WTC11 (cell line): ENCODE measurements at regions not wholly inside any gene's neighbourhood (a gene's known extent, or its start where the extent isn't known, plus 50 kb on each side); places are given as distances from the start of the nearest gene placed in this dataset.

Experiments used
- ATAC-seq: fragments of 200-7000 bp; cut with Tn5 transposase; 2 replicates; pipeline ENCODE4 v1.10.0; 2021; ENCODE audit warnings: mild to moderate bottlenecking, moderate library complexity
- CTCF ChIA-PET: fragments of 300-600 bp; sonication (Branson Sonifier 250); formaldehyde crosslinking; loops from one replicate; lab custom pipeline; 2021; ENCODE audit warnings: antibody characterized with exemption; lab: Charles Lee
- POLR2A ChIA-PET: fragments of 350-600 bp; sonication (Branson Sonifier 250); formaldehyde crosslinking; loops from one replicate; lab custom pipeline; 2021; ENCODE audit warnings: antibody characterized with exemption; lab: Charles Lee
- DNase-seq: peaks from one replicate; pipeline ENCODE4 v3.0.0; 2021; ENCODE audit warnings: low spot score
- H3K27ac Mint-ChIP-seq: 2 replicates; pipeline ENCODE4 v1.8.0; 2021; ENCODE audit warnings: mixed read lengths
- H3K27me3 Mint-ChIP-seq: 2 replicates; pipeline ENCODE4 v1.8.0; 2021; ENCODE audit warnings: low read depth, mild to moderate bottlenecking, moderate library complexity, mixed read lengths
- H3K36me3 Mint-ChIP-seq: 2 replicates; pipeline ENCODE4 v1.8.0; 2021; ENCODE audit warnings: mixed read lengths
- H3K4me1 Mint-ChIP-seq: 2 replicates; pipeline ENCODE4 v1.8.0; 2022; ENCODE audit warnings: mixed read lengths
- H3K4me3 Mint-ChIP-seq: 2 replicates; pipeline ENCODE4 v1.8.0; 2021; ENCODE audit warnings: mild to moderate bottlenecking, moderate library complexity, mixed read lengths
- H3K9me3 Mint-ChIP-seq: 2 replicates; pipeline ENCODE4 v1.8.0; 2021; ENCODE audit warnings: mixed read lengths
- CBFB ChIP-seq: sonication (generic); formaldehyde crosslinking; IDR thresholded peaks from 2 replicates; pipeline ENCODE4 v1.8.1; 2022; ENCODE audit warnings: mild to moderate bottlenecking, low read depth, missing genetic modification reagents
- CREB1 ChIP-seq: sonication (generic); formaldehyde crosslinking; IDR thresholded peaks from 2 replicates; pipeline ENCODE4 v1.8.0; 2023; ENCODE audit warnings: mild to moderate bottlenecking, missing genetic modification reagents
- FOXJ3 ChIP-seq: sonication (generic); formaldehyde crosslinking; IDR thresholded peaks from 2 replicates; pipeline ENCODE4 v1.9.0; 2021; ENCODE audit warnings: missing genetic modification reagents, mild to moderate bottlenecking, borderline replicate concordance
- FOXP1 ChIP-seq: sonication (generic); formaldehyde crosslinking; IDR thresholded peaks from 2 replicates; pipeline ENCODE4 v1.8.0; 2022; ENCODE audit warnings: missing genetic modification reagents, mild to moderate bottlenecking, moderate library complexity, borderline replicate concordance
- NFE2L1 ChIP-seq: sonication (generic); formaldehyde crosslinking; IDR thresholded peaks from 2 replicates; pipeline ENCODE4 v1.8.1; 2023; ENCODE audit warnings: missing genetic modification reagents
- NFYB ChIP-seq: sonication (generic); formaldehyde crosslinking; conservative IDR thresholded peaks from 2 replicates; pipeline ENCODE4 v1.8.0; 2022; ENCODE audit warnings: low read depth, missing genetic modification reagents
- NR1H2 ChIP-seq: sonication (generic); formaldehyde crosslinking; IDR thresholded peaks from 2 replicates; pipeline ENCODE4 v1.9.0; 2021; ENCODE audit warnings: mild to moderate bottlenecking, moderate library complexity, missing genetic modification reagents
- PRRX2 ChIP-seq: fragments of 250-450 bp; sonication (Bioruptor Pico); IDR thresholded peaks from 2 replicates; pipeline ENCODE4 v1.8.0; 2021; ENCODE audit warnings: mild to moderate bottlenecking
- RELA ChIP-seq: sonication (generic); formaldehyde crosslinking; IDR thresholded peaks from 2 replicates; pipeline ENCODE4 v1.8.1; 2022; ENCODE audit warnings: missing genetic modification reagents, mild to moderate bottlenecking, borderline replicate concordance
- SP1 ChIP-seq: sonication (generic); formaldehyde crosslinking; conservative IDR thresholded peaks from 2 replicates; pipeline ENCODE4 v1.8.1; 2022; ENCODE audit warnings: missing genetic modification reagents
- TCF7 ChIP-seq: sonication (generic); formaldehyde crosslinking; IDR thresholded peaks from 2 replicates; pipeline ENCODE4 v1.8.0; 2022; ENCODE audit warnings: mild to moderate bottlenecking, low read depth, missing genetic modification reagents, moderate library complexity
- ZBTB21 ChIP-seq: sonication (generic); formaldehyde crosslinking; IDR thresholded peaks from 2 replicates; pipeline ENCODE4 v1.8.1; 2023; ENCODE audit warnings: mild to moderate bottlenecking, missing genetic modification reagents, borderline replicate concordance
- ZNF671 ChIP-seq: fragments of 250-450 bp; sonication (Bioruptor Pico); IDR thresholded peaks from 2 replicates; pipeline ENCODE4 v1.8.0; 2021; ENCODE audit warnings: mild to moderate bottlenecking
- TF ChIP-seq, protein P1 (sequence below): sonication (generic); formaldehyde crosslinking; IDR thresholded peaks from 2 replicates; pipeline ENCODE4 v1.8.0; 2023; ENCODE audit warnings: missing genetic modification reagents, mild to moderate bottlenecking, borderline replicate concordance
- TF ChIP-seq, protein P2 (sequence below): sonication (generic); formaldehyde crosslinking; IDR thresholded peaks from 2 replicates; pipeline ENCODE4 v1.8.1; 2023; ENCODE audit warnings: mild to moderate bottlenecking, missing genetic modification reagents
- TF ChIP-seq, protein P3 (sequence below): sonication (generic); formaldehyde crosslinking; IDR thresholded peaks from 2 replicates; pipeline ENCODE4 v1.8.0; 2022; ENCODE audit warnings: missing genetic modification reagents
- TF ChIP-seq, protein P4 (sequence below): sonication (generic); formaldehyde crosslinking; IDR thresholded peaks from 2 replicates; pipeline ENCODE4 v1.8.0; 2022; ENCODE audit warnings: mild to moderate bottlenecking, missing genetic modification reagents
- TF ChIP-seq, protein P5 (sequence below): sonication (generic); formaldehyde crosslinking; IDR thresholded peaks from 2 replicates; pipeline ENCODE4 v1.8.0; 2023; ENCODE audit warnings: mild to moderate bottlenecking, missing genetic modification reagents

DNA sequence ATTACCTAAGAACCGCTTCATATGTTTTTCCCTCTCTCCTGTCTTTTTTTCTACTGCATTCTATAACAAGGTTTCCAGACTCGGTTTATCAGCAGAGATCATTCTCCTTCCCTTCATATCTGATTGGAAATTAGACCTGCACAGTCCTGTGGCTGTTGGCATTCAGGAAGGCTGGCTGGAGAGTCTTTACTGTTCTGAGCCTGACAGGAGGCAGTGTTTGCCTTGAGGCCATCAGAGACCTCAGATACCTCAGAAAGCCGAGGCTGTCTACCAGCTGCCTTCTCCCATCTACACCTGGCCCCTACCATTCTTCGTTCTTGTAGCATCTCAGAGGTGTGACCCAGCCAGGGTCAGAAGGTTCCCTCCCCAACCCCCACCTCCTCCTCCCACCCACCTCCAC, 182.0 kb downstream of the CAND1 start (continued):
- TF ChIP-seq, protein P1, sequence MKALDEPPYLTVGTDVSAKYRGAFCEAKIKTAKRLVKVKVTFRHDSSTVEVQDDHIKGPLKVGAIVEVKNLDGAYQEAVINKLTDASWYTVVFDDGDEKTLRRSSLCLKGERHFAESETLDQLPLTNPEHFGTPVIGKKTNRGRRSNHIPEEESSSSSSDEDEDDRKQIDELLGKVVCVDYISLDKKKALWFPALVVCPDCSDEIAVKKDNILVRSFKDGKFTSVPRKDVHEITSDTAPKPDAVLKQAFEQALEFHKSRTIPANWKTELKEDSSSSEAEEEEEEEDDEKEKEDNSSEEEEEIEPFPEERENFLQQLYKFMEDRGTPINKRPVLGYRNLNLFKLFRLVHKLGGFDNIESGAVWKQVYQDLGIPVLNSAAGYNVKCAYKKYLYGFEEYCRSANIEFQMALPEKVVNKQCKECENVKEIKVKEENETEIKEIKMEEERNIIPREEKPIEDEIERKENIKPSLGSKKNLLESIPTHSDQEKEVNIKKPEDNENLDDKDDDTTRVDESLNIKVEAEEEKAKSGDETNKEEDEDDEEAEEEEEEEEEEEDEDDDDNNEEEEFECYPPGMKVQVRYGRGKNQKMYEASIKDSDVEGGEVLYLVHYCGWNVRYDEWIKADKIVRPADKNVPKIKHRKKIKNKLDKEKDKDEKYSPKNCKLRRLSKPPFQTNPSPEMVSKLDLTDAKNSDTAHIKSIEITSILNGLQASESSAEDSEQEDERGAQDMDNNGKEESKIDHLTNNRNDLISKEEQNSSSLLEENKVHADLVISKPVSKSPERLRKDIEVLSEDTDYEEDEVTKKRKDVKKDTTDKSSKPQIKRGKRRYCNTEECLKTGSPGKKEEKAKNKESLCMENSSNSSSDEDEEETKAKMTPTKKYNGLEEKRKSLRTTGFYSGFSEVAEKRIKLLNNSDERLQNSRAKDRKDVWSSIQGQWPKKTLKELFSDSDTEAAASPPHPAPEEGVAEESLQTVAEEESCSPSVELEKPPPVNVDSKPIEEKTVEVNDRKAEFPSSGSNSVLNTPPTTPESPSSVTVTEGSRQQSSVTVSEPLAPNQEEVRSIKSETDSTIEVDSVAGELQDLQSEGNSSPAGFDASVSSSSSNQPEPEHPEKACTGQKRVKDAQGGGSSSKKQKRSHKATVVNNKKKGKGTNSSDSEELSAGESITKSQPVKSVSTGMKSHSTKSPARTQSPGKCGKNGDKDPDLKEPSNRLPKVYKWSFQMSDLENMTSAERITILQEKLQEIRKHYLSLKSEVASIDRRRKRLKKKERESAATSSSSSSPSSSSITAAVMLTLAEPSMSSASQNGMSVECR (CRISPR knock-in tag): no peak
- TF ChIP-seq, protein P2, sequence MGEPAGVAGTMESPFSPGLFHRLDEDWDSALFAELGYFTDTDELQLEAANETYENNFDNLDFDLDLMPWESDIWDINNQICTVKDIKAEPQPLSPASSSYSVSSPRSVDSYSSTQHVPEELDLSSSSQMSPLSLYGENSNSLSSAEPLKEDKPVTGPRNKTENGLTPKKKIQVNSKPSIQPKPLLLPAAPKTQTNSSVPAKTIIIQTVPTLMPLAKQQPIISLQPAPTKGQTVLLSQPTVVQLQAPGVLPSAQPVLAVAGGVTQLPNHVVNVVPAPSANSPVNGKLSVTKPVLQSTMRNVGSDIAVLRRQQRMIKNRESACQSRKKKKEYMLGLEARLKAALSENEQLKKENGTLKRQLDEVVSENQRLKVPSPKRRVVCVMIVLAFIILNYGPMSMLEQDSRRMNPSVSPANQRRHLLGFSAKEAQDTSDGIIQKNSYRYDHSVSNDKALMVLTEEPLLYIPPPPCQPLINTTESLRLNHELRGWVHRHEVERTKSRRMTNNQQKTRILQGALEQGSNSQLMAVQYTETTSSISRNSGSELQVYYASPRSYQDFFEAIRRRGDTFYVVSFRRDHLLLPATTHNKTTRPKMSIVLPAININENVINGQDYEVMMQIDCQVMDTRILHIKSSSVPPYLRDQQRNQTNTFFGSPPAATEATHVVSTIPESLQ (CRISPR knock-in tag): no peak
- TF ChIP-seq TCF7 (no peak), NR1H2 (no peak), FOXJ3 (CRISPR knock-in tag) (no peak), SP1 (CRISPR knock-in tag) (no peak), ZNF671 (no peak), NFYB (CRISPR knock-in tag) (no peak)

DNA sequence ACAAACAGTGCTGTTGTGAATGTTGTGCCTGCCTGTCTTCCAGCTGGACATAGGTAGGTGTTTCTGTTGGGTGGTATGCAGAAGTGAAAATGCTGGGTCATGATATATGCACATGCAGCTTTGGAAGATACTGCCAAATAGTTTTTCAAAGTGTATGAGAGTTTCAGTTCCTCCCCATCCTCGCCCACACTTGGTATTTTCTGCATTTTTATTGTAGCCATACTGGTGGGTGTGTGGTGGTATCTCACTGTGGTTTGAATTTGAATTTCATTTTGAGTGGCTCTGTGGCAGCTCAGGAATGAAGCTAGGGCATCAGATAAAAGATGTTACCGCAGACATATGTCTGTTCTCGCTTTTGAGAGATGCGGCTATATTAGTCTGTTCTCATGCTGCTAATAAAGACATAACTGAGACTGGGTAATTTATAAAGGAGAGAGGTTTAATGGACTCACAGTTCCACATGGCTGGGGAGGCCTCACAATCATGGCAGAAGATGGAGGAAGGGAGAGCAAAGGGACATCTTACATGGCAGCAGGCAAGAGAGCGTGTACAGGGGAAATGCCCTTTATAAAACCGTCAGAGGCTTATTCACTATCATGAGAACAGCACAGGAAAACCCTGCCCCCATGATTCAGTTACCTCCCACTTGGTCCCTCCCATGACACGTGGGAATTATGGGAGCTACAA, 183.1 kb downstream of the CAND1 start:
- peaks cover 6% of the 10 kb centered on the region; the same call in 1 of the 2 replicates for H3K4me1 Mint-ChIP-seq
- H3K4me3 Mint-ChIP-seq: no peak overlapping the region
- ChIA-PET CTCF (no interaction called here), POLR2A (interaction anchor here (0.5 kb wide), 1 partner anchor 62 kb away, joined by 3 read pairs; no protein-coding TSS in a partner anchor)
- no peak for TF ChIP-seq NFE2L1 (CRISPR knock-in tag)
- TF ChIP-seq RELA: no peak
- TF ChIP-seq, protein P3, sequence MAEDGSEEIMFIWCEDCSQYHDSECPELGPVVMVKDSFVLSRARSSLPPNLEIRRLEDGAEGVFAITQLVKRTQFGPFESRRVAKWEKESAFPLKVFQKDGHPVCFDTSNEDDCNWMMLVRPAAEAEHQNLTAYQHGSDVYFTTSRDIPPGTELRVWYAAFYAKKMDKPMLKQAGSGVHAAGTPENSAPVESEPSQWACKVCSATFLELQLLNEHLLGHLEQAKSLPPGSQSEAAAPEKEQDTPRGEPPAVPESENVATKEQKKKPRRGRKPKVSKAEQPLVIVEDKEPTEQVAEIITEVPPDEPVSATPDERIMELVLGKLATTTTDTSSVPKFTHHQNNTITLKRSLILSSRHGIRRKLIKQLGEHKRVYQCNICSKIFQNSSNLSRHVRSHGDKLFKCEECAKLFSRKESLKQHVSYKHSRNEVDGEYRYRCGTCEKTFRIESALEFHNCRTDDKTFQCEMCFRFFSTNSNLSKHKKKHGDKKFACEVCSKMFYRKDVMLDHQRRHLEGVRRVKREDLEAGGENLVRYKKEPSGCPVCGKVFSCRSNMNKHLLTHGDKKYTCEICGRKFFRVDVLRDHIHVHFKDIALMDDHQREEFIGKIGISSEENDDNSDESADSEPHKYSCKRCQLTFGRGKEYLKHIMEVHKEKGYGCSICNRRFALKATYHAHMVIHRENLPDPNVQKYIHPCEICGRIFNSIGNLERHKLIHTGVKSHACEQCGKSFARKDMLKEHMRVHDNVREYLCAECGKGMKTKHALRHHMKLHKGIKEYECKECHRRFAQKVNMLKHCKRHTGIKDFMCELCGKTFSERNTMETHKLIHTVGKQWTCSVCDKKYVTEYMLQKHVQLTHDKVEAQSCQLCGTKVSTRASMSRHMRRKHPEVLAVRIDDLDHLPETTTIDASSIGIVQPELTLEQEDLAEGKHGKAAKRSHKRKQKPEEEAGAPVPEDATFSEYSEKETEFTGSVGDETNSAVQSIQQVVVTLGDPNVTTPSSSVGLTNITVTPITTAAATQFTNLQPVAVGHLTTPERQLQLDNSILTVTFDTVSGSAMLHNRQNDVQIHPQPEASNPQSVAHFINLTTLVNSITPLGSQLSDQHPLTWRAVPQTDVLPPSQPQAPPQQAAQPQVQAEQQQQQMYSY (CRISPR knock-in tag): no peak
- TF ChIP-seq PRRX2 (CRISPR knock-in tag): no peak
- TF ChIP-seq, protein P4, sequence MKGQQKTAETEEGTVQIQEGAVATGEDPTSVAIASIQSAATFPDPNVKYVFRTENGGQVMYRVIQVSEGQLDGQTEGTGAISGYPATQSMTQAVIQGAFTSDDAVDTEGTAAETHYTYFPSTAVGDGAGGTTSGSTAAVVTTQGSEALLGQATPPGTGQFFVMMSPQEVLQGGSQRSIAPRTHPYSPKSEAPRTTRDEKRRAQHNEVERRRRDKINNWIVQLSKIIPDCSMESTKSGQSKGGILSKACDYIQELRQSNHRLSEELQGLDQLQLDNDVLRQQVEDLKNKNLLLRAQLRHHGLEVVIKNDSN (CRISPR knock-in tag): no peak
- TF ChIP-seq TCF7: no peak
- TF ChIP-seq, protein P5, sequence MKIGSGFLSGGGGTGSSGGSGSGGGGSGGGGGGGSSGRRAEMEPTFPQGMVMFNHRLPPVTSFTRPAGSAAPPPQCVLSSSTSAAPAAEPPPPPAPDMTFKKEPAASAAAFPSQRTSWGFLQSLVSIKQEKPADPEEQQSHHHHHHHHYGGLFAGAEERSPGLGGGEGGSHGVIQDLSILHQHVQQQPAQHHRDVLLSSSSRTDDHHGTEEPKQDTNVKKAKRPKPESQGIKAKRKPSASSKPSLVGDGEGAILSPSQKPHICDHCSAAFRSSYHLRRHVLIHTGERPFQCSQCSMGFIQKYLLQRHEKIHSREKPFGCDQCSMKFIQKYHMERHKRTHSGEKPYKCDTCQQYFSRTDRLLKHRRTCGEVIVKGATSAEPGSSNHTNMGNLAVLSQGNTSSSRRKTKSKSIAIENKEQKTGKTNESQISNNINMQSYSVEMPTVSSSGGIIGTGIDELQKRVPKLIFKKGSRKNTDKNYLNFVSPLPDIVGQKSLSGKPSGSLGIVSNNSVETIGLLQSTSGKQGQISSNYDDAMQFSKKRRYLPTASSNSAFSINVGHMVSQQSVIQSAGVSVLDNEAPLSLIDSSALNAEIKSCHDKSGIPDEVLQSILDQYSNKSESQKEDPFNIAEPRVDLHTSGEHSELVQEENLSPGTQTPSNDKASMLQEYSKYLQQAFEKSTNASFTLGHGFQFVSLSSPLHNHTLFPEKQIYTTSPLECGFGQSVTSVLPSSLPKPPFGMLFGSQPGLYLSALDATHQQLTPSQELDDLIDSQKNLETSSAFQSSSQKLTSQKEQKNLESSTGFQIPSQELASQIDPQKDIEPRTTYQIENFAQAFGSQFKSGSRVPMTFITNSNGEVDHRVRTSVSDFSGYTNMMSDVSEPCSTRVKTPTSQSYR (CRISPR knock-in tag): no peak
- TF ChIP-seq CBFB (CRISPR knock-in tag): no peak
- TF ChIP-seq CREB1: no peak
- no peak for TF ChIP-seq ZBTB21 (CRISPR knock-in tag)
- no peak for TF ChIP-seq FOXP1
- no peaks in the 10 kb centered on the region; the same call in 1 of the 2 replicates for H3K27me3 Mint-ChIP-seq
- H3K27ac Mint-ChIP-seq: no peak overlapping the region
- H3K9me3 Mint-ChIP-seq: no peaks in the 10 kb centered on the region
- DNase-seq: no peak
- ATAC-seq: no peak
- no peaks in the 10 kb centered on the region for H3K36me3 Mint-ChIP-seq
